GM18498 (cell line): ENCODE measurements at regions not wholly inside any gene's neighbourhood (a gene's known extent, or its start where the extent isn't known, plus 50 kb on each side); places are given as distances from the start of the nearest gene placed in this dataset.
"Not testable (repeated sequence)": the region's sequence is repeated elsewhere in the genome, so short reads cannot be mapped to it uniquely, and the experiment has no call there.

Source experiments
- ATAC-seq: cut with Tn5 transposase; IDR thresholded peaks from one replicate; pipeline ENCODE4 v1.9.1; 2021; ENCODE audit warnings: mild to moderate bottlenecking, moderate library complexity; ENCODE audit not compliant: unreplicated experiment

- no peak for ATAC-seq
Observed at GRCh38 chr16:51869176-51869575, 677.8 kb downstream of the TOX3 start.

- ATAC-seq, result no peak
Observed at GRCh38 chr16:51868631-51869030, 678.3 kb downstream of the TOX3 start.

- ATAC-seq, result no peak
Observed at GRCh38 chr16:51867386-51868065, 679.4 kb downstream of the TOX3 start.

GRCh38 chr16:51864575-51864974 is 682.4 kb downstream of the TOX3 start:
- ATAC-seq, result no peak

GRCh38 chr16:51854401-51854951 is 692.5 kb downstream of the TOX3 start:
- ATAC-seq, result no peak

GRCh38 chr16:51853586-51853985 is 693.4 kb downstream of the TOX3 start:
- ATAC-seq, result no peak

GRCh38 chr16:51852892-51853291 is 694.1 kb downstream of the TOX3 start:
- no peak for ATAC-seq

- no peak for ATAC-seq
Observed at GRCh38 chr16:51851111-51851510, 695.8 kb downstream of the TOX3 start.

- ATAC-seq, result no peak
Observed at GRCh38 chr16:51849715-51850114, 697.2 kb downstream of the TOX3 start.

- no peak for ATAC-seq
Observed at GRCh38 chr16:51845586-51846305, 694.7 kb upstream of the SALL1 start.

GRCh38 chr16:51839727-51840462 is 688.8 kb upstream of the SALL1 start:
- no peak for ATAC-seq

GRCh38 chr16:51834794-51835193 is 683.7 kb upstream of the SALL1 start:
- no peak for ATAC-seq

GRCh38 chr16:51834133-51834532 is 683.1 kb upstream of the SALL1 start:
- ATAC-seq, result no peak

- ATAC-seq, result no peak
Observed at GRCh38 chr16:51831595-51832367, 680.7 kb upstream of the SALL1 start.

GRCh38 chr16:51831034-51831433 is 680.0 kb upstream of the SALL1 start:
- ATAC-seq, result not testable (repeated sequence)

- ATAC-seq, result no peak
Observed at GRCh38 chr16:51825779-51826178, 674.7 kb upstream of the SALL1 start.

GRCh38 chr16:51822471-51822870 is 671.4 kb upstream of the SALL1 start:
- ATAC-seq, result no peak

- no peak for ATAC-seq
Observed at GRCh38 chr16:51821527-51821926, 670.5 kb upstream of the SALL1 start.

- no peak for ATAC-seq
Observed at GRCh38 chr16:51820176-51820575, 669.1 kb upstream of the SALL1 start.

- no peak for ATAC-seq
Observed at GRCh38 chr16:51818342-51818944, 667.4 kb upstream of the SALL1 start.
